ENCODE measurements at regions not wholly inside any gene's neighbourhood (a gene's known extent, or its start where the extent isn't known, plus 50 kb on each side); places are given as distances from the start of the nearest gene placed in this dataset.

DNA sequence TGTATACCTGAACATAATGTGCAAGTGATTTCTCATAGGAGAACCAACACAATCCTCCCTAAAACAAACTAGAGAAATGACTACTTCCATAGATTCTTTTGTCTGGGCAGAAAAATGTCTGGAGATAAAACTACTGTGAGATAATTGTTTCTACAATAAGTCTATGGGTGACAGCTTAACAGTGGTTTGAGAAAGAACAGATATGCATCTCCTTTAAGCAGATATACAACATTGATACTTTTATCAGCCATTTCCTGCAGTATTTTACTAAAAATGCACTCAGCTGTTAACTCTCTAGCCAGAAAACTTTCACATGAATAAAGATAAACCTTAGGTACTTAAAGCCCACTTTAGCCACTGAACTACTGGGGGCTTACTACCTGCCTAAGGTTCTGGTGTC is 1132.4 kb downstream of the EFNB2 start:
- H3K27me3 Mint-ChIP-seq (ENCODE audit: low read depth), result no peaks in the 10 kb centered on the region

DNA sequence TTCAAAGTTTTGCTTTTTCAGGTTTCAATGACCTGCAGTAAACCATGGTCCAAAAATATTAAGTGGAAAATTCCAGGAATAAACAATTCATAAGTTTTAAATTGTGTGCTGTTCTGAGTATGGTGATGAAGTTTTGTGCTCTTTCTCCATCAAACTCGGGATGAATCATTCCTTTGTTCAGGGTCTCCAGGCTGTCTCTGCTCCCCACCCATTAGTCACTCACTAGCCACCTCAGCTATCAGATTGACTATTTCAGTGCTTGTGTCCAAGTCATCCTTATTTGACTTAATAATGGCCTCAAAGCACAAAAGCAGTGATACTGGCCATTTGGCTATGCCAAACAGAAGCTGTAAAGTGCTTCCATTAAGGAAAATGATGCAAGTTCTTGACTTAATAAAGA is 1140.4 kb downstream of the EFNB2 start:
- Mint-ChIP-seq H3K4me3 (ENCODE audit: unreplicated experiment) (no peak overlapping the region), H3K4me1 (ENCODE audit: low read depth) (no peaks in the 10 kb centered on the region), H3K9me3 (ENCODE audit: low read depth) (peaks cover 3% of the 10 kb centered on the region), H3K36me3 (ENCODE audit: low read depth) (no peaks in the 10 kb centered on the region), H3K27ac (ENCODE audit: unreplicated experiment) (no peak overlapping the region), H3K27me3 (ENCODE audit: low read depth) (no peaks in the 10 kb centered on the region)
- TF ChIP-seq, protein P1, sequence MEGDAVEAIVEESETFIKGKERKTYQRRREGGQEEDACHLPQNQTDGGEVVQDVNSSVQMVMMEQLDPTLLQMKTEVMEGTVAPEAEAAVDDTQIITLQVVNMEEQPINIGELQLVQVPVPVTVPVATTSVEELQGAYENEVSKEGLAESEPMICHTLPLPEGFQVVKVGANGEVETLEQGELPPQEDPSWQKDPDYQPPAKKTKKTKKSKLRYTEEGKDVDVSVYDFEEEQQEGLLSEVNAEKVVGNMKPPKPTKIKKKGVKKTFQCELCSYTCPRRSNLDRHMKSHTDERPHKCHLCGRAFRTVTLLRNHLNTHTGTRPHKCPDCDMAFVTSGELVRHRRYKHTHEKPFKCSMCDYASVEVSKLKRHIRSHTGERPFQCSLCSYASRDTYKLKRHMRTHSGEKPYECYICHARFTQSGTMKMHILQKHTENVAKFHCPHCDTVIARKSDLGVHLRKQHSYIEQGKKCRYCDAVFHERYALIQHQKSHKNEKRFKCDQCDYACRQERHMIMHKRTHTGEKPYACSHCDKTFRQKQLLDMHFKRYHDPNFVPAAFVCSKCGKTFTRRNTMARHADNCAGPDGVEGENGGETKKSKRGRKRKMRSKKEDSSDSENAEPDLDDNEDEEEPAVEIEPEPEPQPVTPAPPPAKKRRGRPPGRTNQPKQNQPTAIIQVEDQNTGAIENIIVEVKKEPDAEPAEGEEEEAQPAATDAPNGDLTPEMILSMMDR (IDR thresholded peaks at IDR 0.05), result no peak
- no peak for DNase-seq (ENCODE audit: low spot score)

More for the DNA sequence above, 1132.4 kb downstream of the EFNB2 start:
- TF ChIP-seq, protein P1 (IDR thresholded peaks at IDR 0.05), result no peak
- Mint-ChIP-seq H3K4me3 (ENCODE audit: unreplicated experiment) (no peak overlapping the region), H3K36me3 (ENCODE audit: low read depth) (no peaks in the 10 kb centered on the region), H3K27ac (ENCODE audit: unreplicated experiment) (no peak overlapping the region), H3K9me3 (ENCODE audit: low read depth) (peaks cover 3% of the 10 kb centered on the region), H3K4me1 (ENCODE audit: low read depth) (peaks cover 4% of the 10 kb centered on the region)
- no peak for DNase-seq (ENCODE audit: low spot score)

DNA sequence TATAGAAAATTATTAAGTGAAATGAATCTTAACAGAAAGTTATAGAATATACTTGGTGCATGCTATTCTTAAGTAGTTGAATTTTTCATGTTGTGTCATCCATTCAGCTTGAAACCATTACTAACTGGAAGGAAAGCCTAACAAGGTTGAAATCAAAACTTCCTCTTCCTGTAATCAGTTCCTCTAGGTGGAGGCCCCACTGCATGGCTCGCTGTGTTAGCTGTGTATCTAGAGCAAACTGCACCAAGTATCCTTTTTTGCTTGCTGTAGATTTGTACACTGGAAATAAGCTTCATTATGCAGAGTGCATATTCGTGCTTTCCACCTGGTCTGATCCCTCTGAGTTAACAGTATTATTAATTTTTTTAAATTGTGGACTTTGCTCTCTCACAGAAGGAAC is 1146.1 kb downstream of the EFNB2 start:
- Mint-ChIP-seq H3K27me3 (ENCODE audit: low read depth) (no peaks in the 10 kb centered on the region), H3K4me3 (ENCODE audit: unreplicated experiment) (no peak overlapping the region), H3K9me3 (ENCODE audit: low read depth) (no peaks in the 10 kb centered on the region), H3K27ac (ENCODE audit: unreplicated experiment) (no peak overlapping the region), H3K36me3 (ENCODE audit: low read depth) (no peaks in the 10 kb centered on the region), H3K4me1 (ENCODE audit: low read depth) (peaks cover 6% of the 10 kb centered on the region)
- DNase-seq (ENCODE audit: low spot score), result no peak
- TF ChIP-seq, protein P1 (IDR thresholded peaks at IDR 0.05), result no peak

DNA sequence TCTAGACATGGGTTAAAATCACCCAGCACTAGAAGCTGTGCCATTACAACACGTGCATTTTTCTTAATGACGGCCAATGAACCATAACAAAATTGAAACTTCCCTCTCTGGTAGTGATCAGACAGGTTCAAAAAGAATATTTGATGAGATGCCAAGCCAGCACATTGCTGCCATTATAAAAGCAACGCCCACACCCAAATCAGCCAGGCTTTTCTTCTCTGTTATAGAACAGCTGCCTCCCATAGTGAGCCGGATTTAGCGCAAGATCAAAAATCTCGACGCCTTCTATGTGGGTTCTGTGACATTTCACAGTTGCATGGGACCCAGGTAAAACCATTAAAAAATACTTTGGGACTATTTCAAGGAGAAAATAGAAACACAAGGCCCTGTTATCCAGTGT is 1158.0 kb downstream of the EFNB2 start:
- Mint-ChIP-seq H3K27ac (ENCODE audit: unreplicated experiment) (no peak overlapping the region), H3K36me3 (ENCODE audit: low read depth) (peaks cover 2% of the 10 kb centered on the region), H3K4me3 (ENCODE audit: unreplicated experiment) (no peak overlapping the region), H3K4me1 (ENCODE audit: low read depth) (no peaks in the 10 kb centered on the region), H3K9me3 (ENCODE audit: low read depth) (peaks cover 6% of the 10 kb centered on the region), H3K27me3 (ENCODE audit: low read depth) (no peaks in the 10 kb centered on the region)
- no peak for DNase-seq (ENCODE audit: low spot score)
- TF ChIP-seq, protein P1 (IDR thresholded peaks at IDR 0.05), result no peak

DNA sequence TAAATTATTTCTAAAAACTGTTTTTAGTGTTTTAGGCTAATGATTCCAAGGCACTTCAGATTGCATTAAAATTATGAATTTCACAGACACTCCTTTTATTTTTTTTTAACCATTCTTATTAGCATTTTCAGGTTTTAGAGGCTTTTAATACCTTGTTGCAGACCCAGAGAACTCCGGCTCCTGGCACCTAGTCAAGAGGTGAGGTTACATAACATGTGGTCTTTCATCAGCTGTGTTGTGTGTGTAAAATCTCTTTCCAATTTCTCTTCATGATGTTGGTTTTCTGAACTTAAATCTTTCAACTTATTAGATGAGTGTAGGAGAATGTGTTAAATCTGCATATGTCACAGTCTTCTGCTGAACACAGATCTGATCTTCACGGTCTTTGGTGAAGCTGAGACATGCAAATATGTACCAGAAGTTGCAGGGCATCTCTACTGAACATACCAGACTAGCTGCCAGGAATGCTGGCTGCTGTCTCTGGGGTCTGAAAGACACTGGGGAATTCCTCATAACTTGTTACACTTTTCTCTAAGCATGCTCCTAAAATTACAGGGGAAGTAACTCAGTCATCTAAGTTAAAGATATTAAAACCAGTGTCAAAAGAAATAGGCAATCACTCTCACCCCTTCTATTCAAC is 1165.3 kb downstream of the EFNB2 start:
- Mint-ChIP-seq H3K9me3 (ENCODE audit: low read depth) (peaks cover 17% of the 10 kb centered on the region), H3K36me3 (ENCODE audit: low read depth) (peaks cover 2% of the 10 kb centered on the region), H3K4me3 (ENCODE audit: unreplicated experiment) (no peak overlapping the region), H3K27ac (ENCODE audit: unreplicated experiment) (peak overlapping the region; percentile 45), H3K4me1 (ENCODE audit: low read depth) (peaks cover 8% of the 10 kb centered on the region), H3K27me3 (ENCODE audit: low read depth) (no peaks in the 10 kb centered on the region)
- TF ChIP-seq, protein P1 (IDR thresholded peaks at IDR 0.05), result no peak
- DNase-seq (ENCODE audit: low spot score), result no peak

Measured in chondrocyte (in vitro differentiated cells).